ENCODE measurements at regions not wholly inside any gene's neighbourhood (a gene's known extent, or its start where the extent isn't known, plus 50 kb on each side); places are given as distances from the start of the nearest gene placed in this dataset.

GRCh38 chr2:41923156-41923786 lies 124.5 kb upstream of the PKDCC start:
- TF ChIP-seq, protein P1, sequence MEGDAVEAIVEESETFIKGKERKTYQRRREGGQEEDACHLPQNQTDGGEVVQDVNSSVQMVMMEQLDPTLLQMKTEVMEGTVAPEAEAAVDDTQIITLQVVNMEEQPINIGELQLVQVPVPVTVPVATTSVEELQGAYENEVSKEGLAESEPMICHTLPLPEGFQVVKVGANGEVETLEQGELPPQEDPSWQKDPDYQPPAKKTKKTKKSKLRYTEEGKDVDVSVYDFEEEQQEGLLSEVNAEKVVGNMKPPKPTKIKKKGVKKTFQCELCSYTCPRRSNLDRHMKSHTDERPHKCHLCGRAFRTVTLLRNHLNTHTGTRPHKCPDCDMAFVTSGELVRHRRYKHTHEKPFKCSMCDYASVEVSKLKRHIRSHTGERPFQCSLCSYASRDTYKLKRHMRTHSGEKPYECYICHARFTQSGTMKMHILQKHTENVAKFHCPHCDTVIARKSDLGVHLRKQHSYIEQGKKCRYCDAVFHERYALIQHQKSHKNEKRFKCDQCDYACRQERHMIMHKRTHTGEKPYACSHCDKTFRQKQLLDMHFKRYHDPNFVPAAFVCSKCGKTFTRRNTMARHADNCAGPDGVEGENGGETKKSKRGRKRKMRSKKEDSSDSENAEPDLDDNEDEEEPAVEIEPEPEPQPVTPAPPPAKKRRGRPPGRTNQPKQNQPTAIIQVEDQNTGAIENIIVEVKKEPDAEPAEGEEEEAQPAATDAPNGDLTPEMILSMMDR (IDR thresholded peaks at IDR 0.05): no peak
- Histone ChIP-seq H3K9me3 (no peaks in the 10 kb centered on the region), H3K4me1 (ENCODE audit: control insufficient read depth in 1 of 2, insufficient read depth in 1 of 2, low read depth in 1 of 2, low read length in 1 of 2) (no peaks in the 10 kb centered on the region), H3K4me3 (ENCODE audit: low read depth in 1 of 2, low read length in 1 of 2) (no peak overlapping the region), H3K27me3 (no peaks in the 10 kb centered on the region), H3K36me3 (no peaks in the 10 kb centered on the region), H3K27ac (no peak overlapping the region)

DNA sequence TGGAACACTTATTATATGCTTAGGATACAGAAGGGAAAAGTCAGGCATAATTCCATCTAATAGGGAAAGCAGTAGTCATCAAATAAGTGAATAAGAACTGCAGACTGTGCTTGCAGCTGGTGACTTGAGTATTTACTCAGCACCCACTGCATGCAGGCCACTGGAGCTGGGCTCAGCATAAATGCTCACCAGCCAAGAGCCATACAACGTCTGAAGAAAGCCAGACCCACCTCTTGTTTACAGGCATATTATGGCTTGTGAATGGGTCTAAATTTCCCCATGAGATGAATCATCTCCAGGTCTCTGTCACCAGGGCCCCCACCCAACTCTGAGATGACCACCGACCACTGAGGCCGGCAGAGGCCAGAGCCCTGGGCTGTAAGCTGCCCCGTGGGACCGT lies 123.8 kb upstream of the PKDCC start:
- H3K4me3 ChIP-seq (ENCODE audit: low read depth in 1 of 2, low read length in 1 of 2): no peak overlapping the region

GRCh38 chr2:41924709-41925408 lies 123.0 kb upstream of the PKDCC start:
- Histone ChIP-seq H3K4me1 (ENCODE audit: control insufficient read depth in 1 of 2, insufficient read depth in 1 of 2, low read depth in 1 of 2, low read length in 1 of 2) (no peaks in the 10 kb centered on the region), H3K27ac (no peak overlapping the region), H3K27me3 (no peaks in the 10 kb centered on the region), H3K4me3 (ENCODE audit: low read depth in 1 of 2, low read length in 1 of 2) (no peak overlapping the region), H3K9me3 (no peaks in the 10 kb centered on the region), H3K36me3 (no peaks in the 10 kb centered on the region)
- TF ChIP-seq, protein P1 (IDR thresholded peaks at IDR 0.05): no peak

More for the DNA sequence above, 123.8 kb upstream of the PKDCC start:
- TF ChIP-seq, protein P1 (IDR thresholded peaks at IDR 0.05): no peak
- Histone ChIP-seq H3K27ac (no peak overlapping the region), H3K4me1 (ENCODE audit: control insufficient read depth in 1 of 2, insufficient read depth in 1 of 2, low read depth in 1 of 2, low read length in 1 of 2) (no peaks in the 10 kb centered on the region), H3K9me3 (no peaks in the 10 kb centered on the region), H3K27me3 (no peaks in the 10 kb centered on the region), H3K36me3 (no peaks in the 10 kb centered on the region)

- no peaks in the 10 kb centered on the region for H3K36me3 ChIP-seq
- H3K27me3 ChIP-seq: no peaks in the 10 kb centered on the region
- H3K4me3 ChIP-seq (ENCODE audit: low read depth in 1 of 2, low read length in 1 of 2): no peak overlapping the region
- H3K9me3 ChIP-seq: no peaks in the 10 kb centered on the region
- H3K27ac ChIP-seq: no peak overlapping the region
- no peaks in the 10 kb centered on the region for H3K4me1 ChIP-seq (ENCODE audit: control insufficient read depth in 1 of 2, insufficient read depth in 1 of 2, low read depth in 1 of 2, low read length in 1 of 2)
- TF ChIP-seq, protein P1 (IDR thresholded peaks at IDR 0.05): no peak
Measured at GRCh38 chr2:41925712-41926111, 122.1 kb upstream of the PKDCC start.

- no peaks in the 10 kb centered on the region for H3K4me1 ChIP-seq (ENCODE audit: control insufficient read depth in 1 of 2, insufficient read depth in 1 of 2, low read depth in 1 of 2, low read length in 1 of 2)
- H3K9me3 ChIP-seq: no peaks in the 10 kb centered on the region
- no peak overlapping the region for H3K27ac ChIP-seq
- no peak overlapping the region for H3K4me3 ChIP-seq (ENCODE audit: low read depth in 1 of 2, low read length in 1 of 2)
- TF ChIP-seq, protein P1 (IDR thresholded peaks at IDR 0.05): no peak
- no peaks in the 10 kb centered on the region for H3K27me3 ChIP-seq
- no peaks in the 10 kb centered on the region for H3K36me3 ChIP-seq
Measured at GRCh38 chr2:41926614-41927580, 120.9 kb upstream of the PKDCC start.
